CD4-positive, alpha-beta T cell (primary cell): ENCODE measurements at regions not wholly inside any gene's neighbourhood (a gene's known extent, or its start where the extent isn't known, plus 50 kb on each side); places are given as distances from the start of the nearest gene placed in this dataset.
"Not testable (repeated sequence)": the region's sequence is repeated elsewhere in the genome, so short reads cannot be mapped to it uniquely, and the experiment has no call there.

ENCODE experiments used
- ATAC-seq: fragments of 200-7000 bp; cut with Tn5 transposase; one replicate; pipeline ENCODE4 v1.10.0; 2022; ENCODE audit warnings: mild to moderate bottlenecking; ENCODE audit not compliant: poor library complexity
- CTCF ChIA-PET: fragments of 350-600 bp; sonication (Branson Sonifier 250); formaldehyde crosslinking; loops from one replicate; lab custom pipeline; 2021; ENCODE audit warnings: antibody characterized with exemption, inconsistent platforms; lab: Charles Lee
- POLR2A ChIA-PET: fragments of 350-600 bp; sonication (Branson Sonifier 250); formaldehyde crosslinking; loops from one replicate; lab custom pipeline; 2021; ENCODE audit warnings: antibody characterized with exemption, inconsistent platforms; lab: Charles Lee
- DNase-seq, 14 experiments: peaks; one replicate each; pipeline ENCODE4 v3.0.0-alpha.2; 2013 to 2020; ENCODE audit warnings: mixed read lengths in 2 of 14
- H3K27ac ChIP-seq, 2 donors: one replicate each; pipeline versions ENCODE4 v1.5.1 to v1.7.0; 2013; ENCODE audit warnings: low read length in 2 of 2, low read depth in 1 of 2, mild to moderate bottlenecking in 1 of 2
- H3K27me3 ChIP-seq, 2 experiments: 1 replicate in 1 of 2; 2 replicates in 1 of 2; pipeline versions ENCODE4 v1.6.1 to v1.7.0; 2013; ENCODE audit warnings: low read length in 2 of 2, control low read depth in 1 of 2, mild to moderate bottlenecking in 1 of 2, moderate library complexity in 1 of 2; ENCODE audit not compliant: insufficient read depth in 2 of 2, control insufficient read depth in 1 of 2
- H3K36me3 ChIP-seq: one replicate; pipeline ENCODE4 v1.6.1; 2013; ENCODE audit warnings: low read length, control low read depth; ENCODE audit not compliant: insufficient read depth
- H3K4me1 ChIP-seq: one replicate; pipeline ENCODE4 v1.6.1; 2013; ENCODE audit warnings: low read length, control low read depth; ENCODE audit not compliant: insufficient read depth
- H3K4me3 ChIP-seq: one replicate; pipeline ENCODE4 v1.5.1; 2013; ENCODE audit warnings: mild to moderate bottlenecking, low read length, moderate library complexity
- H3K9me3 ChIP-seq, 2 experiments: 1 replicate in 1 of 2; 2 replicates in 1 of 2; pipeline versions ENCODE4 v1.6.1 to v1.7.0; 2013; ENCODE audit warnings: low read length in 2 of 2, mild to moderate bottlenecking in 2 of 2, control low read depth in 1 of 2, moderate library complexity in 1 of 2; ENCODE audit not compliant: control insufficient read depth in 1 of 2, insufficient read depth in 1 of 2
- H3K27ac Mint-ChIP-seq: one replicate; pipeline ENCODE4 v1.8.0; 2020; ENCODE audit warnings: mixed read lengths
- H3K27me3 Mint-ChIP-seq: one replicate; pipeline ENCODE4 v1.8.0; 2021; ENCODE audit warnings: mixed read lengths
- H3K36me3 Mint-ChIP-seq: one replicate; pipeline ENCODE4 v1.8.0; 2021; ENCODE audit warnings: low read depth, mixed read lengths
- H3K4me1 Mint-ChIP-seq: one replicate; pipeline ENCODE4 v1.8.0; 2021; ENCODE audit warnings: low read depth, mixed read lengths
- H3K4me3 Mint-ChIP-seq: one replicate; pipeline ENCODE4 v1.8.0; 2020; ENCODE audit warnings: mild to moderate bottlenecking, mixed read lengths
- H3K9me3 Mint-ChIP-seq: one replicate; pipeline ENCODE4 v1.8.0; 2020; ENCODE audit warnings: mixed read lengths
- intact Hi-C, 2 experiments: fragments of 100-400 bp; cut with DNase I in 1 of 2; cut with micrococcal nuclease in 1 of 2; formaldehyde crosslinking; loops; one replicate each; pipeline versions ENCODE4 v1.15.1 to v1.9.0; 2023 to 2025; cut with DNase I, micrococcal nuclease
- TF ChIP-seq, protein P1 (sequence below): fragments of 200-600 bp; IDR thresholded peaks from one replicate; pipeline ENCODE4 v1.8.0; 2022; ENCODE audit warnings: antibody characterized with exemption, mild to moderate bottlenecking

DNA sequence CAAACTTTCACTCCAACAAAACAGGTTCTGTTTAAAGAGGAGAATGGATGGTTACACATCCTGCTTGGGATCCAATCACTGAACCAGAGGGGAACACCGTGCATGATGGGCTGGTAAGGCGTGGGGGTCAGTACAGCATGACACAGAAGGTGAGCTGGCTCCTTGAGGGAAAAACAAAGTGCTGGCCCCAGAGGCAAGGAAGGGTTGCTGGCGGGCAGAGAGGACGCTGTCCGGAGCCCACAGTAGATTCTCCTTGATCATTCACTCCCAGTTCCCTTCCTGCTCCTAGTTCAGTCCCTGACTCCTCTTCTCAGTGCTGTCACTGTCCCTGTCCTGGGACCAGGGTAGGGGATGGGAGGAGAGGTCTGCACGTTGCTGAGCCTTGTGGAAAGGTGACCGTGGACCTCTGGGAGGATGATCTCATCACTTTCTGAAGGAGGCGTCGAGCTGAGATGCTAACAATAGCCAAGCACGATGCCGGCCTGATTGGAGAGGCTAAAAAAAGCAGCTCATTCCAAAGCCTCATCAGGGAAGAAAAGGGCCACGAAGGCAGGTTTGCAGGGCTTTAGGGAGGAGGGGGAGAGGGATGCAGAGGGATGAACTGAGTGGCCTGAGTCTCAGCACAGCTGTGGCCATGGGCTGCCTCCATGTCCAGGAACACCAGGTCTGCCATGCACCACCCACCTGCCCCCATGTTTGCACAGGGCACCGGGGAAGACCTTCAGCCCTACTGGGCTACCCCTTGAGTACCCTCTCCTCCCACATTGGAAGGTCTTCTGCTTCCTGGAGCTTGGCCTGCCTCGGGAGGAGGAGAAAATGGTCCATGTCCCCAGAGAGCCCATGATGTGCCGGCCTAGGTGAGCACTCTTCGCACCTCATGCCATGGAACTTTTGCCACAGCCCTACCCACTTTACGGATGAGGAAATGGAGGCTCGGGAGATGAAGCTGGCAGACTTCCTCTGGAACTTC lies 72.7 kb upstream of the RTL6 start:
- H3K4me3 Mint-ChIP-seq: no peak overlapping the region
- H3K36me3 ChIP-seq: no peaks in the 10 kb centered on the region
- H3K9me3 ChIP-seq: peaks cover 0 to 4% of the 10 kb centered on the region in 2 experiments
- H3K27ac ChIP-seq: no peak overlapping the region
- no peak overlapping the region for H3K4me3 ChIP-seq
- no peaks in the 10 kb centered on the region for H3K4me1 Mint-ChIP-seq
- no peaks in the 10 kb centered on the region for H3K27me3 Mint-ChIP-seq
- DNase-seq: peak in 1 of 14 experiments; percentile 6
- CTCF ChIA-PET: no interaction called here
- intact Hi-C loops: no loop called here
- H3K27me3 ChIP-seq: peaks cover 2 to 8% of the 10 kb centered on the region in 2 experiments
- no peak for ATAC-seq
- POLR2A ChIA-PET: no interaction called here
- no peaks in the 10 kb centered on the region for H3K4me1 ChIP-seq
- TF ChIP-seq, protein P1, sequence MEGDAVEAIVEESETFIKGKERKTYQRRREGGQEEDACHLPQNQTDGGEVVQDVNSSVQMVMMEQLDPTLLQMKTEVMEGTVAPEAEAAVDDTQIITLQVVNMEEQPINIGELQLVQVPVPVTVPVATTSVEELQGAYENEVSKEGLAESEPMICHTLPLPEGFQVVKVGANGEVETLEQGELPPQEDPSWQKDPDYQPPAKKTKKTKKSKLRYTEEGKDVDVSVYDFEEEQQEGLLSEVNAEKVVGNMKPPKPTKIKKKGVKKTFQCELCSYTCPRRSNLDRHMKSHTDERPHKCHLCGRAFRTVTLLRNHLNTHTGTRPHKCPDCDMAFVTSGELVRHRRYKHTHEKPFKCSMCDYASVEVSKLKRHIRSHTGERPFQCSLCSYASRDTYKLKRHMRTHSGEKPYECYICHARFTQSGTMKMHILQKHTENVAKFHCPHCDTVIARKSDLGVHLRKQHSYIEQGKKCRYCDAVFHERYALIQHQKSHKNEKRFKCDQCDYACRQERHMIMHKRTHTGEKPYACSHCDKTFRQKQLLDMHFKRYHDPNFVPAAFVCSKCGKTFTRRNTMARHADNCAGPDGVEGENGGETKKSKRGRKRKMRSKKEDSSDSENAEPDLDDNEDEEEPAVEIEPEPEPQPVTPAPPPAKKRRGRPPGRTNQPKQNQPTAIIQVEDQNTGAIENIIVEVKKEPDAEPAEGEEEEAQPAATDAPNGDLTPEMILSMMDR: no peak
- no peak overlapping the region for H3K27ac Mint-ChIP-seq
- H3K9me3 Mint-ChIP-seq: no peaks in the 10 kb centered on the region
- no peaks in the 10 kb centered on the region for H3K36me3 Mint-ChIP-seq

DNA sequence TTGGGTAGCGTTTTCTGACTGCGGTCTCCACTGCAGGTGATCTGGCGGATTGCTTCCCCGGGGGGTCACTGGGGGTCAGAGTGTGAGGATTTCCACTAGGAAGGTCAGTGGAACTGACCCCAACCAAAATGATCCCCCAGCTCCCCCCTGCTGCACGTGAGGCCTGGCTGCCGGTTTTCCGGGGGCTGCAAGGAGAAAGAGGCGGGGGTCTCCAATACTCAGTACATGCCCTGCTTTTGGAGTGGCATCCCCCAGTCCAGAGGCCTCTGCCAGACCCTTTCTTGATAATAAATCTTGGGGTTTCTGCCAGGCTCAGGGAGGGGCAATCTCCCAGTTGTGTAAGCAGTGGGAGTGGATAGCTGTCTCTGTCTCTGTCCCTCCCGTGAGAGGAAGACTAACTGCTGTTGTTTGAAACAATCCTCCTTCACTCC lies 71.5 kb upstream of the RTL6 start:
- H3K27me3 ChIP-seq: no peaks in the 10 kb centered on the region
- intact Hi-C loops: loop anchor here (2.0 to 5.0 kb wide), 3 partner anchors 169 to 577 kb away; no protein-coding TSS in a partner anchor
- TF ChIP-seq, protein P1: no peak
- H3K36me3 Mint-ChIP-seq: no peaks in the 10 kb centered on the region
- no peak overlapping the region for H3K27ac ChIP-seq
- H3K4me3 Mint-ChIP-seq: no peak overlapping the region
- no peaks in the 10 kb centered on the region for H3K4me1 Mint-ChIP-seq
- peaks cover 0 to 4% of the 10 kb centered on the region in 2 experiments for H3K9me3 ChIP-seq
- ChIA-PET CTCF (no interaction called here), POLR2A (no interaction called here)
- H3K4me3 ChIP-seq: no peak overlapping the region
- H3K27ac Mint-ChIP-seq: no peak overlapping the region
- peaks cover under 1% of the 10 kb centered on the region for H3K9me3 Mint-ChIP-seq
- no peaks in the 10 kb centered on the region for H3K27me3 Mint-ChIP-seq
- ATAC-seq (no peak), DNase-seq (peak in 1 of 14 experiments; percentile 15)
- H3K36me3 ChIP-seq: no peaks in the 10 kb centered on the region
- no peaks in the 10 kb centered on the region for H3K4me1 ChIP-seq

DNA sequence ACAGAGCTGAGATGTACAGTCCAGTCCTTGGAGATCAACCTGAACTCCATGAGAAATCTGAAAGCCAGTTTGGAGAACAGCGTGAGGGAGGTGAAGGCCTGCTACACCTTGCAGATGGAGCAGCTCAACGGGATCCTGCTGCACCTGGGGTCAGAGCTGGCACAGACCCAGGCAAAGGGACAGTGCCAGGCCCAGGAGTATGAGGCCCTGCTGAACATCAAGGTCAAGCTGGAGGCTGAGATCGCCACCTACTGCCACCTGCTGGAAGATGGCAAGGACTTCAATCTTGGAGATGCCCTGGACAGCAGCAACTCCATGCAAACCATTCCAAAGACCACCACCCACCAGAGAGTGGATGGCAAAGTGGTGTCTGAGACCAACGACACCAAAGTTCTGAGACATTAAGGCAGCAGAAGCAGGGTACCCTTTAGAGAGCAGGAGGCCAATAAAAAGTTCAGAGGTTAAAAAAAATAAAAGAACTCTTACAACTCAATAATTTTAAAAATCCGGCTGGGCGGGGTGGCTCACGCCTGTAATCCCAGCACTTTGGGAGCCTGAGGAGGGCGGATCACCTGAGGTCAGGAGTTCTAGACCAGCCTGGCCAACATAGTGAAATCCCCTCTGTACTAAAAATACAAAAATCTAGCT lies 69.9 kb upstream of the RTL6 start:
- peak; percentile 17 to 73 (median 38) for DNase-seq
- intact Hi-C loops: loop anchor here (1.0 to 5.0 kb wide), 5 partner anchors 167 to 575 kb away; no protein-coding TSS in a partner anchor
- Mint-ChIP-seq H3K27me3 (no peaks in the 10 kb centered on the region), H3K36me3 (no peaks in the 10 kb centered on the region), H3K27ac (no peak overlapping the region), H3K9me3 (peaks cover 5% of the 10 kb centered on the region), H3K4me1 (no peaks in the 10 kb centered on the region), H3K4me3 (no peak overlapping the region)
- Histone ChIP-seq H3K36me3 (no peaks in the 10 kb centered on the region), H3K4me1 (no peaks in the 10 kb centered on the region), H3K27me3 (no peaks in the 10 kb centered on the region), H3K4me3 (no peak overlapping the region), H3K9me3 (peaks cover 4% of the 10 kb centered on the region in 2 experiments), H3K27ac (no peak overlapping the region)
- CTCF ChIA-PET: interaction anchor here (1.0 to 1.3 kb wide), 2 partner anchors 84 to 579 kb away, joined by 3 read pairs; no protein-coding TSS in a partner anchor
- TF ChIP-seq, protein P1: peak; percentile 62
- POLR2A ChIA-PET: interaction anchor here (1.4 kb wide), 1 partner anchor 575 kb away, joined by 3 read pairs; no protein-coding TSS in a partner anchor
- no peak for ATAC-seq

DNA sequence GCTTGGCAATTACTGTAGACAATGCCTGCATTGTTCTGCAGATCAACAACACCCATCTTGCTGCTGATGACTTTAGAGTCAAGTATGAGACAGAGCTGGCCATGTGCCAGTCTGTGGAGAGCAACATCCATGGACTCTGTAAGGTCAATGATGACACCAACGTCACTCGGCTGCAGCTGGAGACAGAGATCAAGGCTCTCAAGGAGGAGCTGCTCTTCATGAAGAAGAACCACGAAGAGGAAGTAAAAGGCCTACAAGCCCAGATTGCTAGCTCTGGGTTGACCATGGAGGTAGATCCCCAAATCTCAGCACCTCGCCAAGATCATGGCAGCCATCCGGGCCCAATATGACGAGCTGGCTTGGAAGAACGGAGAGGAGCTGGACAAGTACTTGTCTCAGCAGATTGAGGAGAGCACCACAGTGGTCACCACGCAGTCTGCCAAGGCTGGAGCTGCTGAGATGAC lies 69.4 kb upstream of the RTL6 start:
- H3K36me3 Mint-ChIP-seq, H3K9me3 ChIP-seq, H3K4me3 ChIP-seq, H3K27ac Mint-ChIP-seq, H3K9me3 Mint-ChIP-seq, H3K4me1 ChIP-seq, H3K36me3 ChIP-seq, H3K4me1 Mint-ChIP-seq, H3K27ac ChIP-seq, H3K27me3 ChIP-seq, ATAC-seq, H3K4me3 Mint-ChIP-seq, H3K27me3 Mint-ChIP-seq: not testable (repeated sequence)
- intact Hi-C loops: loop anchor here in 1 of 2 experiments (1.0 to 5.0 kb wide), 2 partner anchors 230 to 574 kb away; no protein-coding TSS in a partner anchor
- peak in 1 of 14 experiments; percentile 25 for DNase-seq
- ChIA-PET POLR2A (interaction anchor here (1.4 kb wide), 1 partner anchor 574 kb away, joined by 3 read pairs; no protein-coding TSS in a partner anchor), CTCF (interaction anchor here (1.0 to 1.3 kb wide), 2 partner anchors 84 to 579 kb away, joined by 3 read pairs; no protein-coding TSS in a partner anchor)
